ENCODE measurements at regions not wholly inside any gene's neighbourhood (a gene's known extent, or its start where the extent isn't known, plus 50 kb on each side); places are given as distances from the start of the nearest gene placed in this dataset.

DNA sequence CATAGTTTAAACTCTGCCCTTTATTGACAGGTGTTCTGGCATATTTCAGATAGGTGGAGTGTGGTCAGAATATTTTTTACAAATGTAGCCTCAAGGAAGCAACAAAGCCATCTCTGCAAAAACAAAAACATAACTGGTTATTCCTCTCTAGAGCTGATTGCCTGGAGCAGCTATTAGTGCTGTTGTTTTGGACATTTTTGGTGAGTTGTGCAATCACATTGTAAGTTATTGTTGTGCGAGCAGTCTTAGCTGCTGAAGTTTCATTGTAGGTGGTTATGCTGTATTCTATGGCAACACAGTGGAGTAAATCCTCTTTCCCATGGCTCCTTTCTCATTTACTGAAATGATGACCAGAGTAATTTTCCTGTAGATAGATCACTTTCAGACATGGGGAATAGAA lies 1413.0 kb downstream of the PCDH7 start:
- no peak overlapping the region for H3K4me3 ChIP-seq (ENCODE audit: low read depth, low read length)
- CTCF ChIA-PET: no interaction called here
- TF ChIP-seq, protein P1, sequence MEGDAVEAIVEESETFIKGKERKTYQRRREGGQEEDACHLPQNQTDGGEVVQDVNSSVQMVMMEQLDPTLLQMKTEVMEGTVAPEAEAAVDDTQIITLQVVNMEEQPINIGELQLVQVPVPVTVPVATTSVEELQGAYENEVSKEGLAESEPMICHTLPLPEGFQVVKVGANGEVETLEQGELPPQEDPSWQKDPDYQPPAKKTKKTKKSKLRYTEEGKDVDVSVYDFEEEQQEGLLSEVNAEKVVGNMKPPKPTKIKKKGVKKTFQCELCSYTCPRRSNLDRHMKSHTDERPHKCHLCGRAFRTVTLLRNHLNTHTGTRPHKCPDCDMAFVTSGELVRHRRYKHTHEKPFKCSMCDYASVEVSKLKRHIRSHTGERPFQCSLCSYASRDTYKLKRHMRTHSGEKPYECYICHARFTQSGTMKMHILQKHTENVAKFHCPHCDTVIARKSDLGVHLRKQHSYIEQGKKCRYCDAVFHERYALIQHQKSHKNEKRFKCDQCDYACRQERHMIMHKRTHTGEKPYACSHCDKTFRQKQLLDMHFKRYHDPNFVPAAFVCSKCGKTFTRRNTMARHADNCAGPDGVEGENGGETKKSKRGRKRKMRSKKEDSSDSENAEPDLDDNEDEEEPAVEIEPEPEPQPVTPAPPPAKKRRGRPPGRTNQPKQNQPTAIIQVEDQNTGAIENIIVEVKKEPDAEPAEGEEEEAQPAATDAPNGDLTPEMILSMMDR (IDR thresholded peaks at IDR 0.05; ENCODE audit: insufficient read depth, low read length, missing control alignments): no peak
- POLR2A ChIA-PET: no interaction called here
- no peak for DNase-seq (ENCODE audit: low read depth, low spot score)

- TF ChIP-seq, protein P1 (IDR thresholded peaks at IDR 0.05; ENCODE audit: insufficient read depth, low read length, missing control alignments): no peak
- no peak for DNase-seq (ENCODE audit: low read depth, low spot score)
- no peak overlapping the region for H3K4me3 ChIP-seq (ENCODE audit: low read depth, low read length)
- ChIA-PET POLR2A (no interaction called here), CTCF (no interaction called here)
These were observed 1413.6 kb downstream of the PCDH7 start for GRCh38 chr4:32133734-32134133.

- no peak overlapping the region for H3K4me3 ChIP-seq (ENCODE audit: low read depth, low read length)
- TF ChIP-seq, protein P1 (IDR thresholded peaks at IDR 0.05; ENCODE audit: insufficient read depth, low read length, missing control alignments): no peak
- DNase-seq (ENCODE audit: low read depth, low spot score): no peak
- CTCF ChIA-PET: no interaction called here
- POLR2A ChIA-PET: no interaction called here
These were observed 1415.5 kb downstream of the PCDH7 start for GRCh38 chr4:32135642-32136041.

DNA sequence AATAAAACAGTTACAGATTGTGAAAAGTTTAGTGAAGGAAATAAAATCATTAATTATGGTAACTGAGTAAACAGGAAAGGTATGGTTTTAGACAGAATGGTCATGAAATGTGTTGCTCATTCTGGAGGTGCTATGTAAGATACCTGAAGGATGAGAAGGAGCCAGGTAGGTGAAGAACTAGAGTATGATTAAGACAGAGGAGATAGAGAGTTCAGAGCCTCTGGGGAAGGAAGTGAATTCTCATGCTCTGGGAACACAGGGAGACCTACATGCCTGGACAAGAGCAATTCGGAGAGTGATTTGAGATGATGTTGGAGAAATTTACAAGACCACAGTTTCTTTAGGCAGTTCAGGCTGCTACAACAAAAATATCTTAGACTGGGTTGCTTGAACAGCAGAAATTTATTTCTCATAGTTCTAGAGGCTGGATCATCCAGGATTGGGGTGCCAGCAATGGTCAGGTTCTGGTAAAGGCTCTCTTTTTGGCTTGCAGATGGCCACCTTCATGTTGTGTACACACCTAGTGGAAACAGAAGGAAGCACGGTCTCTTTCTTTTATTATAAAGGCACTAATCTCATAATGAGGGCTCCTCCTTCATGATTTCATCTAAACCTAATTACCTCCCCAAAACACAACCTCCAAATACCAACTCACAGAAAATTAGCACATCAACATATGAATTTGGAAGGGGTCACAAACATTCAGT lies 1416.1 kb downstream of the PCDH7 start:
- CTCF ChIA-PET: no interaction called here
- H3K4me3 ChIP-seq (ENCODE audit: low read depth, low read length): no peak overlapping the region
- POLR2A ChIA-PET: no interaction called here
- no peak for DNase-seq (ENCODE audit: low read depth, low spot score)
- TF ChIP-seq, protein P1 (IDR thresholded peaks at IDR 0.05; ENCODE audit: insufficient read depth, low read length, missing control alignments): no peak

DNA sequence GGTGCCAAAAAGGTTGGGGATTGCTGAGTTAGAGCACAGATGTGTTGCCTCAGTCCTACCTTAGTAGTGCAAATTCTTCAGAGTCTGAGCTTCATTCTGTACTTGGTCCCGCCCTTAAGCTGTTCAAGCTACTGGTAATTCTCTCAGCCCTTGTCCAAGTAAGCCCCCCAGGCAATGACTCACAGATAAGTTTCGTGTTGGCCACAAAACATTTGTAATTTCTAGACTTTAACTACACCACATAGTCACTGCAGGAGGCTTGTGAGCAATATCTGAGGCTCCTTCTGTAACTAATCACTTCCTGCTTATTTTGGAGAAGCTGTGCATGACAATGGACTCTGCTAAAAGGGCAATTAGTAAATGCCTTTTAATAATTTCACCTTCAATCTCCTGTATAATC lies 1420.5 kb downstream of the PCDH7 start:
- CTCF ChIA-PET: no interaction called here
- POLR2A ChIA-PET: interaction anchor here (0.6 kb wide), 1 partner anchor 1535 kb away, joined by 3 read pairs; no protein-coding TSS in a partner anchor
- DNase-seq (ENCODE audit: low read depth, low spot score): no peak

GRCh38 chr4:32142075-32142474 lies 1421.9 kb downstream of the PCDH7 start:
- H3K4me3 ChIP-seq (ENCODE audit: low read depth, low read length): no peak overlapping the region
- ChIA-PET POLR2A (no interaction called here), CTCF (no interaction called here)
- no peak for DNase-seq (ENCODE audit: low read depth, low spot score)
- TF ChIP-seq, protein P1 (IDR thresholded peaks at IDR 0.05; ENCODE audit: insufficient read depth, low read length, missing control alignments): no peak

More for the DNA sequence above, 1420.5 kb downstream of the PCDH7 start:
- no peak overlapping the region for H3K4me3 ChIP-seq (ENCODE audit: low read depth, low read length)
- TF ChIP-seq, protein P1 (IDR thresholded peaks at IDR 0.05; ENCODE audit: insufficient read depth, low read length, missing control alignments): no peak
